GM12878 (cell line): ENCODE measurements at regions not wholly inside any gene's neighbourhood (a gene's known extent, or its start where the extent isn't known, plus 50 kb on each side); places are given as distances from the start of the nearest gene placed in this dataset.

Source experiments
- ATAC-seq: fragments of 200-7000 bp; cut with Tn5 transposase; 3 replicates; pipeline ENCODE4 v1.9.1; 2020; ENCODE audit warnings: mild to moderate bottlenecking, moderate library complexity
- BruUV-seq: library from RNA; stranded (reverse); fragments of 400-500 nt; replicated peaks from 2 replicates; lab custom pipeline; 2021; lab: Mats Ljungman, UMichigan
- CTCF ChIA-PET: fragments of 300-600 bp; sonication (Branson Sonifier 250); formaldehyde crosslinking; extraction: SDS; loops from one replicate; lab custom pipeline; 2021; ENCODE audit warnings: inconsistent platforms; lab: Yijun Ruan, JAX
- POLR2A ChIA-PET: fragments of 350-600 bp; formaldehyde crosslinking; extraction: SDS; loops from one replicate; lab custom pipeline; 2021; ENCODE audit warnings: inconsistent platforms; lab: Charles Lee
- RAD21 ChIA-PET: fragments of 300-600 bp; sonication (Branson Sonifier 250); formaldehyde crosslinking; loops from one replicate; lab custom pipeline; 2023; ENCODE audit warnings: antibody characterized with exemption; ENCODE audit not compliant: unreplicated experiment; lab: Charles Lee
- SMC1A ChIA-PET: fragments of 300-600 bp; sonication (Branson Sonifier 250); formaldehyde crosslinking; loops from one replicate; lab custom pipeline; 2023; ENCODE audit not compliant: unreplicated experiment, uncharacterized antibody; lab: Charles Lee
- DNase-seq: peaks from one replicate; pipeline ENCODE4 v3.0.0-alpha.2; 2011; ENCODE audit warnings: low read depth, low spot score
- FAIRE-seq: peaks from 3 replicates; lab custom pipeline; 2011; peaks lifted over from hg19 to GRCh38; lab: Jason Lieb, UNC
- H2AFZ ChIP-seq: 2 replicates; pipeline ENCODE4 v1.6.0; 2011; ENCODE audit warnings: low read depth, low read length, control low read depth; ENCODE audit not compliant: control insufficient read depth
- H3K27ac ChIP-seq: 2 replicates; pipeline ENCODE4 v1.5.1; 2011; ENCODE audit warnings: control low read depth; ENCODE audit not compliant: control insufficient read depth, insufficient read depth
- H3K27me3 ChIP-seq, 2 experiments: replicated peaks in 1 of 2; 2 replicates each; pipeline versions ENCODE4 v1.6.0 to v1.6.1; 2011; ENCODE audit warnings: low read length in 1 of 2; ENCODE audit not compliant: control insufficient read depth in 2 of 2, insufficient read depth in 2 of 2
- H3K36me3 ChIP-seq, 2 experiments: 2 replicates each; pipeline ENCODE4 v1.5.1; 2011; ENCODE audit warnings: low read length in 1 of 2; ENCODE audit not compliant: control insufficient read depth in 2 of 2, insufficient read depth in 2 of 2
- H3K4me1 ChIP-seq: 2 replicates; pipeline ENCODE4 v1.6.1; 2011; ENCODE audit warnings: mild to moderate bottlenecking, low read length, moderate library complexity, mixed read lengths; ENCODE audit not compliant: control insufficient read depth, insufficient read depth
- H3K4me2 ChIP-seq: 2 replicates; pipeline ENCODE4 v1.6.0; 2011; ENCODE audit warnings: control low read depth; ENCODE audit not compliant: control insufficient read depth, insufficient read depth
- H3K4me3 ChIP-seq: fragments of 200-600 bp; sonication (generic); 2 replicates; pipeline ENCODE4 v1.5.1; 2016
- H3K79me2 ChIP-seq: 2 replicates; pipeline ENCODE4 v1.6.0; 2011; ENCODE audit warnings: low read length; ENCODE audit not compliant: control insufficient read depth, insufficient read depth
- H3K9ac ChIP-seq: 2 replicates; pipeline ENCODE4 v1.8.0; 2011; ENCODE audit warnings: low read length, control low read depth, mixed read lengths; ENCODE audit not compliant: control insufficient read depth, insufficient read depth
- H3K9me3 ChIP-seq: replicated peaks from 3 replicates; pipeline ENCODE4 v1.5.1; 2011; ENCODE audit warnings: mild to moderate bottlenecking, low read length; ENCODE audit not compliant: control insufficient read depth, insufficient read depth
- H4K20me1 ChIP-seq: 2 replicates; pipeline ENCODE4 v1.6.0; 2011; ENCODE audit not compliant: control insufficient read depth, insufficient read depth
- CREB1 ChIP-seq: IDR thresholded peaks from 2 replicates; pipeline ENCODE4 v1.6.1; 2012; ENCODE audit warnings: low read depth, mild to moderate bottlenecking, inconsistent platforms
- EP300 ChIP-seq, 2 experiments: fragments of 150-350 bp in 1 of 2; IDR thresholded peaks; 2 replicates each; pipeline ENCODE4 v1.6.1; 2011 to 2012; ENCODE audit warnings: low read depth in 2 of 2, low read length in 2 of 2, borderline replicate concordance in 1 of 2, improper control_type of control experiment in 1 of 2, inconsistent platforms in 1 of 2; ENCODE audit not compliant: control insufficient read depth in 1 of 2
- FOS ChIP-seq: IDR thresholded peaks from 3 replicates; pipeline ENCODE4 v1.6.1; 2011; ENCODE audit warnings: borderline replicate concordance; ENCODE audit not compliant: insufficient read length; ENCODE audit errors: extremely low read depth
- HDGF ChIP-seq: fragments of 450-650 bp; IDR thresholded peaks from 2 replicates; pipeline ENCODE4 v1.6.1; 2016; ENCODE audit warnings: antibody characterized with exemption
- IRF5 ChIP-seq: fragments of 450-650 bp; IDR thresholded peaks from 2 replicates; pipeline ENCODE4 v1.6.1; 2017; ENCODE audit warnings: borderline replicate concordance
- JUNB ChIP-seq: IDR thresholded peaks from 2 replicates; pipeline ENCODE4 v1.6.1; 2016; ENCODE audit warnings: antibody characterized with exemption, mild to moderate bottlenecking
- KLF5 ChIP-seq: fragments of 450-650 bp; IDR thresholded peaks from 2 replicates; pipeline ENCODE4 v1.6.1; 2014; ENCODE audit warnings: mild to moderate bottlenecking; ENCODE audit not compliant: partially characterized antibody
- MXI1 ChIP-seq: fragments of 150-350 bp; IDR thresholded peaks from 2 replicates; pipeline ENCODE4 v1.6.1; 2011; ENCODE audit warnings: low read depth, mild to moderate bottlenecking, inconsistent platforms, low read length, improper control_type of control experiment
- NFYA ChIP-seq: IDR thresholded peaks from 2 replicates; pipeline ENCODE4 v1.6.1; 2011; ENCODE audit warnings: low read depth, mild to moderate bottlenecking, low read length, improper control_type of control experiment, borderline replicate concordance
- POLR2AphosphoS5 ChIP-seq: IDR thresholded peaks from 2 replicates; pipeline ENCODE4 v1.6.1; 2011; ENCODE audit warnings: mild to moderate bottlenecking, low read length, inconsistent platforms
- USF1 ChIP-seq: IDR thresholded peaks from 2 replicates; pipeline ENCODE4 v1.6.1; 2011; ENCODE audit warnings: borderline replicate concordance, low read depth, mild to moderate bottlenecking, moderate library complexity, mixed read lengths, low read length; ENCODE audit not compliant: insufficient read depth; ENCODE audit errors: extremely low read length
- WGBS: methylation state at CpG from one replicate; pipeline ENCODE4 v1.1.6; 2016; ENCODE audit warnings: low lambda C conversion rate; ENCODE audit not compliant: insufficient replicate concordance, insufficient coverage; ENCODE audit errors: missing lambda C conversion rate; 5-methylcytosine and 5-hydroxymethylcytosine counted together
- in situ Hi-C: fragments of 300-500 bp; cut with MboI; formaldehyde crosslinking; loops from 9 replicates; pipeline ENCODE4 v1.14.3; 2018; ENCODE audit warnings: mixed read lengths
- intact Hi-C: fragments of 100-400 bp; cut with micrococcal nuclease; formaldehyde crosslinking; loops from one replicate; pipeline ENCODE4 v1.14.2; 2022; ENCODE audit not compliant: unreplicated experiment
- TF ChIP-seq, protein P1 (sequence below): fragments of 450-650 bp; IDR thresholded peaks from 2 replicates; pipeline ENCODE4 v1.6.1; 2018; ENCODE audit warnings: borderline replicate concordance, mild to moderate bottlenecking; ENCODE audit not compliant: partially characterized antibody
- TF ChIP-seq, protein P2 (sequence below): IDR thresholded peaks from 2 replicates; pipeline ENCODE4 v1.6.1; 2012; ENCODE audit warnings: low read length, inconsistent platforms
- TF ChIP-seq, protein P3 (sequence below): fragments of 450-650 bp; conservative IDR thresholded peaks from 2 replicates; pipeline ENCODE4 v1.6.1; 2017; ENCODE audit warnings: mild to moderate bottlenecking, moderate library complexity

DNA sequence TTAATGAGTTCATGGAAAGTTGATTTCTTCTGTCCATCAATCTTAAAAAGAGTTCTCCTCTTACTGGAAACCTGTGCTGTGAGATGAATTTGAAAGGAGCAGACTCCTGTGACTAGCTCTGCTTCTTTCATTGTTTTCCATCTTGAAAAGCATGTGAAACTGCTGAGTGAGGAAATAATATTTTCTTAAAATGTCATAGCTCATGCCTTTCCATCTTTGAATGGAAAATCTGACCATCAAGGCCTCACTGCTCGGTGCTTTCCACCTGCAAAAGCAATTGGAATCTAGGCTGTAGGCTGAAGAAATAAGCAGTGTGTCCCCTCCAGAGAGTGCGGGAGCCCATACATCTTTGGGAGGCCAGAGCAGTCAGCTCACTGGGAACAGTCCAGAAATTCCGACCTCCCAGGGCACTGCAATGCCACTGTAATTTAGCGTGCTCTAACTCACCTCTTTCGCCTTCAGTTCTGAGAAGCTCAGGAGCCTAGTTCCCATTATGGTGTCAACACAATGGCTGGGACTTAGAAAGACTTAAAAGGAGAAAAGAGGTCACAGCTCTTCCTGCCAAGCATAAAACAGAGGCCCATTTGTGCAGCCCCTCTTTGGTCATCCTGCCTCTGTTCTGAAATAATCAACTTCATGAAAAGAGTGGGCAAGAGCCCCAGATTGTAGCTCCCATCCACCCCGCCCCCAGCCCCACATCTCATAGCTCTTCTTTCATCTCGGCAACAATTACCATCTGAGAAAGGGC is 50.4 kb upstream of the F3 start:
- POLR2A ChIA-PET = no interaction called here
- Histone ChIP-seq H3K9me3 (no peaks in the 10 kb centered on the region), H3K4me1 (no peaks in the 10 kb centered on the region), H3K9ac (no peak overlapping the region), H2AFZ (no peak overlapping the region), H3K4me2 (no peak overlapping the region), H3K27ac (no peak overlapping the region), H3K4me3 (no peak overlapping the region), H3K36me3 (no peaks in the 10 kb centered on the region), H4K20me1 (no peaks in the 10 kb centered on the region), H3K79me2 (no peaks in the 10 kb centered on the region), H3K27me3 (no peaks in the 10 kb centered on the region; a peak in 1 of 4 replicates)
- in situ Hi-C loops = no loop called here
- RAD21 ChIA-PET = no interaction called here
- DNase-seq = no peak
- intact Hi-C loops = no loop called here
- SMC1A ChIA-PET = interaction anchor here (0.7 to 1.2 kb wide), 3 partner anchors 31 to 183 kb away, joined by 3 read pairs; no protein-coding TSS in a partner anchor
- BruUV-seq = no TSS peak
- FAIRE-seq = no peak
- ATAC-seq = no peak
- CTCF ChIA-PET = no interaction called here
- 12% methylated on average over 7 of the region's 7 CpGs for WGBS
- TF ChIP-seq JUNB (no peak), POLR2AphosphoS5 (no peak), KLF5 (no peak), EP300 (IDR thresholded peaks at IDR 0.05; ENCODE audit: borderline replicate concordance in 1 of 2, control insufficient read depth in 1 of 2, low read depth in 2 of 2, low read length in 2 of 2) (no peak), MXI1 (no peak), CREB1 (no peak), IRF5 (no peak), HDGF (no peak), FOS (no peak), USF1 (no peak), NFYA (no peak)
- TF ChIP-seq, protein P1, sequence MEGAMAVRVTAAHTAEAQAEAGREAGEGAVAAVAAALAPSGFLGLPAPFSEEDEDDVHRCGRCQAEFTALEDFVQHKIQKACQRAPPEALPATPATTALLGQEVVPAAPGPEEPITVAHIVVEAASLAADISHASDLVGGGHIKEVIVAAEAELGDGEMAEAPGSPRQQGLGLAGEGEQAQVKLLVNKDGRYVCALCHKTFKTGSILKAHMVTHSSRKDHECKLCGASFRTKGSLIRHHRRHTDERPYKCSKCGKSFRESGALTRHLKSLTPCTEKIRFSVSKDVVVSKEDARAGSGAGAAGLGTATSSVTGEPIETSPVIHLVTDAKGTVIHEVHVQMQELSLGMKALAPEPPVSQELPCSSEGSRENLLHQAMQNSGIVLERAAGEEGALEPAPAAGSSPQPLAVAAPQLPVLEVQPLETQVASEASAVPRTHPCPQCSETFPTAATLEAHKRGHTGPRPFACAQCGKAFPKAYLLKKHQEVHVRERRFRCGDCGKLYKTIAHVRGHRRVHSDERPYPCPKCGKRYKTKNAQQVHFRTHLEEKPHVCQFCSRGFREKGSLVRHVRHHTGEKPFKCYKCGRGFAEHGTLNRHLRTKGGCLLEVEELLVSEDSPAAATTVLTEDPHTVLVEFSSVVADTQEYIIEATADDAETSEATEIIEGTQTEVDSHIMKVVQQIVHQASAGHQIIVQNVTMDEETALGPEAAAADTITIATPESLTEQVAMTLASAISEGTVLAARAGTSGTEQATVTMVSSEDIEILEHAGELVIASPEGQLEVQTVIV = no peak
- TF ChIP-seq, protein P2, sequence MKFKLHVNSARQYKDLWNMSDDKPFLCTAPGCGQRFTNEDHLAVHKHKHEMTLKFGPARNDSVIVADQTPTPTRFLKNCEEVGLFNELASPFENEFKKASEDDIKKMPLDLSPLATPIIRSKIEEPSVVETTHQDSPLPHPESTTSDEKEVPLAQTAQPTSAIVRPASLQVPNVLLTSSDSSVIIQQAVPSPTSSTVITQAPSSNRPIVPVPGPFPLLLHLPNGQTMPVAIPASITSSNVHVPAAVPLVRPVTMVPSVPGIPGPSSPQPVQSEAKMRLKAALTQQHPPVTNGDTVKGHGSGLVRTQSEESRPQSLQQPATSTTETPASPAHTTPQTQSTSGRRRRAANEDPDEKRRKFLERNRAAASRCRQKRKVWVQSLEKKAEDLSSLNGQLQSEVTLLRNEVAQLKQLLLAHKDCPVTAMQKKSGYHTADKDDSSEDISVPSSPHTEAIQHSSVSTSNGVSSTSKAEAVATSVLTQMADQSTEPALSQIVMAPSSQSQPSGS = no peak
- TF ChIP-seq, protein P3, sequence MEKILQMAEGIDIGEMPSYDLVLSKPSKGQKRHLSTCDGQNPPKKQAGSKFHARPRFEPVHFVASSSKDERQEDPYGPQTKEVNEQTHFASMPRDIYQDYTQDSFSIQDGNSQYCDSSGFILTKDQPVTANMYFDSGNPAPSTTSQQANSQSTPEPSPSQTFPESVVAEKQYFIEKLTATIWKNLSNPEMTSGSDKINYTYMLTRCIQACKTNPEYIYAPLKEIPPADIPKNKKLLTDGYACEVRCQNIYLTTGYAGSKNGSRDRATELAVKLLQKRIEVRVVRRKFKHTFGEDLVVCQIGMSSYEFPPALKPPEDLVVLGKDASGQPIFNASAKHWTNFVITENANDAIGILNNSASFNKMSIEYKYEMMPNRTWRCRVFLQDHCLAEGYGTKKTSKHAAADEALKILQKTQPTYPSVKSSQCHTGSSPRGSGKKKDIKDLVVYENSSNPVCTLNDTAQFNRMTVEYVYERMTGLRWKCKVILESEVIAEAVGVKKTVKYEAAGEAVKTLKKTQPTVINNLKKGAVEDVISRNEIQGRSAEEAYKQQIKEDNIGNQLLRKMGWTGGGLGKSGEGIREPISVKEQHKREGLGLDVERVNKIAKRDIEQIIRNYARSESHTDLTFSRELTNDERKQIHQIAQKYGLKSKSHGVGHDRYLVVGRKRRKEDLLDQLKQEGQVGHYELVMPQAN = no peak
